OCI-LY7 (cell line): ENCODE measurements at regions not wholly inside any gene's neighbourhood (a gene's known extent, or its start where the extent isn't known, plus 50 kb on each side); places are given as distances from the start of the nearest gene placed in this dataset.

Experiments used
- EZH2phosphoT487 ChIP-seq: fragments of 200-600 bp; sonication (generic); IDR thresholded peaks from 2 replicates; pipeline ENCODE4 v1.6.1; 2018; ENCODE audit warnings: low read depth, borderline replicate concordance, mild to moderate bottlenecking, mixed run types, antibody characterized with exemption, low read length, moderate library complexity, mixed read lengths
- TF ChIP-seq, protein P1 (sequence below): fragments of 200-600 bp; sonication (generic); conservative IDR thresholded peaks from 2 replicates; pipeline ENCODE4 v1.5.1; 2014; ENCODE audit warnings: mild to moderate bottlenecking, antibody characterized with exemption, low read length, moderate library complexity, mixed read lengths

GRCh38 chr1:110811529-110811928, 61.4 kb upstream of the CD53 start:
- TF ChIP-seq, protein P1, sequence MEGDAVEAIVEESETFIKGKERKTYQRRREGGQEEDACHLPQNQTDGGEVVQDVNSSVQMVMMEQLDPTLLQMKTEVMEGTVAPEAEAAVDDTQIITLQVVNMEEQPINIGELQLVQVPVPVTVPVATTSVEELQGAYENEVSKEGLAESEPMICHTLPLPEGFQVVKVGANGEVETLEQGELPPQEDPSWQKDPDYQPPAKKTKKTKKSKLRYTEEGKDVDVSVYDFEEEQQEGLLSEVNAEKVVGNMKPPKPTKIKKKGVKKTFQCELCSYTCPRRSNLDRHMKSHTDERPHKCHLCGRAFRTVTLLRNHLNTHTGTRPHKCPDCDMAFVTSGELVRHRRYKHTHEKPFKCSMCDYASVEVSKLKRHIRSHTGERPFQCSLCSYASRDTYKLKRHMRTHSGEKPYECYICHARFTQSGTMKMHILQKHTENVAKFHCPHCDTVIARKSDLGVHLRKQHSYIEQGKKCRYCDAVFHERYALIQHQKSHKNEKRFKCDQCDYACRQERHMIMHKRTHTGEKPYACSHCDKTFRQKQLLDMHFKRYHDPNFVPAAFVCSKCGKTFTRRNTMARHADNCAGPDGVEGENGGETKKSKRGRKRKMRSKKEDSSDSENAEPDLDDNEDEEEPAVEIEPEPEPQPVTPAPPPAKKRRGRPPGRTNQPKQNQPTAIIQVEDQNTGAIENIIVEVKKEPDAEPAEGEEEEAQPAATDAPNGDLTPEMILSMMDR, result no peak
- no peak for TF ChIP-seq EZH2phosphoT487
